Calu3 (cell line): ENCODE measurements at regions not wholly inside any gene's neighbourhood (a gene's known extent, or its start where the extent isn't known, plus 50 kb on each side); places are given as distances from the start of the nearest gene placed in this dataset.

ENCODE experiments used
- BruUV-seq: library from RNA; stranded (reverse); fragments of 400-500 nt; replicated peaks from 2 replicates; lab custom pipeline; 2021; lab: Mats Ljungman, UMichigan
- CTCF ChIA-PET: fragments of 300-600 bp; sonication (Branson Sonifier 250); formaldehyde crosslinking; loops from one replicate; lab custom pipeline; 2022; ENCODE audit warnings: antibody characterized with exemption; lab: Charles Lee
- DNase-seq: peaks from one replicate; pipeline ENCODE4 v3.0.0; 2022
- H3K27ac Mint-ChIP-seq: one replicate; pipeline ENCODE4 v1.8.0; 2022; ENCODE audit warnings: mixed read lengths; ENCODE audit not compliant: unreplicated experiment
- H3K27me3 Mint-ChIP-seq: one replicate; pipeline ENCODE4 v1.8.0; 2022; ENCODE audit warnings: mixed read lengths; ENCODE audit not compliant: unreplicated experiment
- H3K36me3 Mint-ChIP-seq: one replicate; pipeline ENCODE4 v1.8.0; 2022; ENCODE audit warnings: mild to moderate bottlenecking, moderate library complexity, mixed read lengths; ENCODE audit not compliant: insufficient read depth, unreplicated experiment
- H3K4me1 Mint-ChIP-seq: one replicate; pipeline ENCODE4 v1.8.0; 2022; ENCODE audit warnings: mild to moderate bottlenecking, low read depth, mixed read lengths; ENCODE audit not compliant: unreplicated experiment
- H3K4me3 Mint-ChIP-seq: one replicate; pipeline ENCODE4 v1.8.0; 2022; ENCODE audit warnings: mild to moderate bottlenecking, low read depth, moderate library complexity, mixed read lengths; ENCODE audit not compliant: unreplicated experiment
- H3K9me3 Mint-ChIP-seq: one replicate; pipeline ENCODE4 v1.8.0; 2022; ENCODE audit warnings: low read depth, mixed read lengths; ENCODE audit not compliant: unreplicated experiment
- intact Hi-C: fragments of 100-400 bp; cut with micrococcal nuclease; formaldehyde crosslinking; loops from one replicate; pipeline ENCODE4 v1.10.0; 2022; ENCODE audit not compliant: unreplicated experiment
- TF ChIP-seq, protein P1 (sequence below): fragments of 200-600 bp; IDR thresholded peaks from one replicate; pipeline ENCODE4 v1.8.0; 2022; ENCODE audit warnings: antibody characterized with exemption; ENCODE audit not compliant: unreplicated experiment

DNA sequence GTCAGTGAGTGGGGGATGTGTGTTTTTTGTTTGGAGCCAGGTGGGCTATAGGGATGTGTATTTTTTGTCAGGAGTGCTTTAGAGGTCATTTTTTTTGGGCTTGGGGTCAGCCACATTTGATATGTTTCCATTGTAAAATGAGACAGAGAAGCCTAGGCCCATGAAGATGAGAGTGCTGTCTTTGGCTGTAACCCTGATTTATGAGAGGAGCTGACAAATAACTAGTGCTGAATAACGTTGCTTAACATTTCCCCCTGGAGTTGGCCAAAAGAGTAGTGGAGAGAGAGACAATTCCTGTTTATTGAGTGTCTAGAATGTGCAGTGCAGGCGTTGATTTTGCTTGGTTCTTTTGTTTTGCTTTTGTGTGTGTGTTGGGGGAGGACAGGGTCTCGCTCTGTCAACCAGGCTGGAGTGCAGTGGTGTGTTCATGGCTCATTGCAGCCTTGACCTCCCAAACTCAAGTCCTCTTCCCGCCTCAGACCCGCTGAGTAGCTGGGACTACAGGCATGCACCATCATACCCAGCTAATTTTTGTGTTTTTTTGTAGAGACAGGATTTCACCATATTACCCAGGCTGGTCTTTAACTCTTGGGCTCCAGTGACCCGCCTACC lies 64.7 kb downstream of the S1PR1 start:
- Mint-ChIP-seq H3K27ac (no peak overlapping the region), H3K36me3 (no peaks in the 10 kb centered on the region), H3K9me3 (no peaks in the 10 kb centered on the region), H3K27me3 (peaks cover 38% of the 10 kb centered on the region), H3K4me3 (no peak overlapping the region), H3K4me1 (no peaks in the 10 kb centered on the region)
- no peak for DNase-seq
- intact Hi-C loops: no loop called here
- BruUV-seq: no TSS peak
- CTCF ChIA-PET: interaction anchor here (1.4 kb wide), 1 partner anchor 8 kb away, joined by 3 read pairs; no protein-coding TSS in a partner anchor
- TF ChIP-seq, protein P1, sequence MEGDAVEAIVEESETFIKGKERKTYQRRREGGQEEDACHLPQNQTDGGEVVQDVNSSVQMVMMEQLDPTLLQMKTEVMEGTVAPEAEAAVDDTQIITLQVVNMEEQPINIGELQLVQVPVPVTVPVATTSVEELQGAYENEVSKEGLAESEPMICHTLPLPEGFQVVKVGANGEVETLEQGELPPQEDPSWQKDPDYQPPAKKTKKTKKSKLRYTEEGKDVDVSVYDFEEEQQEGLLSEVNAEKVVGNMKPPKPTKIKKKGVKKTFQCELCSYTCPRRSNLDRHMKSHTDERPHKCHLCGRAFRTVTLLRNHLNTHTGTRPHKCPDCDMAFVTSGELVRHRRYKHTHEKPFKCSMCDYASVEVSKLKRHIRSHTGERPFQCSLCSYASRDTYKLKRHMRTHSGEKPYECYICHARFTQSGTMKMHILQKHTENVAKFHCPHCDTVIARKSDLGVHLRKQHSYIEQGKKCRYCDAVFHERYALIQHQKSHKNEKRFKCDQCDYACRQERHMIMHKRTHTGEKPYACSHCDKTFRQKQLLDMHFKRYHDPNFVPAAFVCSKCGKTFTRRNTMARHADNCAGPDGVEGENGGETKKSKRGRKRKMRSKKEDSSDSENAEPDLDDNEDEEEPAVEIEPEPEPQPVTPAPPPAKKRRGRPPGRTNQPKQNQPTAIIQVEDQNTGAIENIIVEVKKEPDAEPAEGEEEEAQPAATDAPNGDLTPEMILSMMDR: no peak

DNA sequence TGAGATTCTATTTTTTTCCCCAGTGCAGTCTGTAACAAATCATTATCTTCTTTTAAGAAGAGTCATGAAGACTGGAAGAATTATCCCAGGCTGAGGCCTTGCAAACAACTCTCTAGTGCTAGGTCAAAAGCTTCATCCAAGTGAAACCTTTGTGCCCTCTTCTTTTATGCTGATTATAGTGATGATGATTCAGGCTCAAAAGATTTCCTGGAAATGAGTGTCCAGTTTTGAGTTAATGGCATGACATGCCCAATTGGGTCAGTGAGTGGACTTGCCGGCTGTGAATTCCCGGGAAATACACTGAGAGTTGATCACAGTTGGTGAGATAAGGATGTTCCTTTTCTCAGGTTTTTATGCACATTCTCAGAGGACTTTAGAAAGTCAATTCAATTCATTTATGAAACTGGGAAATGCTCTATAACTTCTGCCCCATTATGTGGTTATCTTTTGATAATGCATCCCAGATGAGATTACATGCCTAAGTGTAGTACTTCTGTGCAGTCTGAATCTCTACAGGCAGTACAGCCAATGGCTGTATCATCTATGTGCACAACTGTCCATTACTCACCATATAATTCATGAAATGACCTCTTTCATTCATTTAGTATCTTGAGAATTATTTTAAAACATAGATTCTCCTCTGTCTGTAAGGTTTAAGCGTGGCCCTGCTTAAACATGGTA lies 66.2 kb downstream of the S1PR1 start:
- intact Hi-C loops: no loop called here
- H3K4me1 Mint-ChIP-seq: no peaks in the 10 kb centered on the region
- TF ChIP-seq, protein P1: no peak
- no TSS peak for BruUV-seq
- DNase-seq: no peak
- peaks cover 40% of the 10 kb centered on the region for H3K27me3 Mint-ChIP-seq
- no peak overlapping the region for H3K27ac Mint-ChIP-seq
- H3K4me3 Mint-ChIP-seq: no peak overlapping the region
- CTCF ChIA-PET: interaction anchor here (0.6 kb wide), 1 partner anchor 10 kb away, joined by 6 read pairs; no protein-coding TSS in a partner anchor
- no peaks in the 10 kb centered on the region for H3K36me3 Mint-ChIP-seq
- no peaks in the 10 kb centered on the region for H3K9me3 Mint-ChIP-seq

DNA sequence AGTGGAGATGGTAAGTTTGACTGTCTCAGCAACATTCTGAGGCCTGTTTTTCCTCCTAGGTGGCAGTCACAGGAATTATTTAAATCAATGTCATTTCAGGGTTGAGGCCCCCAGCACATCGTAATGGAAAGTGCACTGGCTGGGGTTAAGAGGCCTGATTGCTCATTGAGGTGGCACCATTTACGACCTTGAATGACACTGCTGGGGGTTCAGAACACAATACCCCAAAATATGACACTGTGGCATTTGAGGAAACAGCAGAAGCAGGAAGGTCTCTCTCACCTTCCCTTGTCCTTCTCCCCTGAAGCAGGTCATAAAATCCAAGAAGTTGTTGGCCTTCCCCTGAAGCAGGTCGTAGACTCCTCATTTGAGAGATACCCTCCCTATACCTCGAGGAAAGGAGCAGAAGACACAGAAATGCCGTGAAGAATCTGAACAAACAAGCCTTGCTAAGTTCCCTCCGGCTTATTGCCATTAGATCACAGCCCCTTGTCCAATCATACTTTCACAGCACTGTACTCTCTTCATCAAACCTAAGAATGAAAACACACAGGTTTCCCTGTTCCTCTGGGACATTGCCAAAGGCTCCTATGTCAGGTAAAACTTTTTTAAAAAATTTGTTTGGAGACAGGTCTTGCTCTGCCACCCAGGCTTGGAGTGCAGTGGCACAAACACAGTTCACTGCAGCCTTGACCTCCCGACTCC lies 71.3 kb downstream of the S1PR1 start:
- no peaks in the 10 kb centered on the region for H3K9me3 Mint-ChIP-seq
- H3K27ac Mint-ChIP-seq: no peak overlapping the region
- H3K27me3 Mint-ChIP-seq: peaks cover 71% of the 10 kb centered on the region
- no peaks in the 10 kb centered on the region for H3K4me1 Mint-ChIP-seq
- CTCF ChIA-PET: no interaction called here
- H3K36me3 Mint-ChIP-seq: no peaks in the 10 kb centered on the region
- intact Hi-C loops: loop anchor here (2.0 kb wide), 1 partner anchor 131 kb away; no protein-coding TSS in a partner anchor
- TF ChIP-seq, protein P1: no peak
- no peak overlapping the region for H3K4me3 Mint-ChIP-seq
- BruUV-seq: no TSS peak
- no peak for DNase-seq

DNA sequence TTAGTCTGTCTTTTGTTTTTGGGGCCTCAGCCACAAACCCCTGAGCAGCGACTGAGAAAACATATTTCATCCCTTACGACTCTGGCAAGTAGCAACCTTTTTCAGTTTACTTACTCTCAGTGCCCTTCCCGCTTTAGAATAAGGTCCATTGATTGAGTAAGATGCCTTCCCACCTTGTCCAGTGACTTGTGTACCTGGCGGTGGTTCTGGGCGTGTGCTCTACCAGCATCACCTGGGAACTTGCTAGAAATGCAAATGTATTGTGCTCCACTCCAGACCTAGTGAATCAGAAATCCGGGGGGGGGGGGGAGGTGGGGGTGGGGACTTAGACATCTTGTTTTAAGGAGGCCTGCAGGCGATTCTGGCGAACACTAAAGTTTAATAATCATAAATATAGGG lies 72.1 kb downstream of the S1PR1 start:
- CTCF ChIA-PET: interaction anchor here (0.5 to 1.9 kb wide), 10 partner anchors 8 to 345 kb away, joined by 3 to 58 read pairs (median 4); no protein-coding TSS in a partner anchor
- Mint-ChIP-seq H3K36me3 (no peaks in the 10 kb centered on the region), H3K4me1 (no peaks in the 10 kb centered on the region), H3K4me3 (peak overlapping the region; percentile 64), H3K27ac (no peak overlapping the region), H3K9me3 (no peaks in the 10 kb centered on the region), H3K27me3 (peaks cover 72% of the 10 kb centered on the region)
- intact Hi-C loops: loop anchor here (1.0 to 2.0 kb wide), 2 partner anchors 48 to 130 kb away; no protein-coding TSS in a partner anchor
- no peak for DNase-seq
- no TSS peak for BruUV-seq
- TF ChIP-seq, protein P1: no peak
